Neural cell (in vitro differentiated cells): ENCODE measurements at regions not wholly inside any gene's neighbourhood (a gene's known extent, or its start where the extent isn't known, plus 50 kb on each side); places are given as distances from the start of the nearest gene placed in this dataset.
A peak's percentile ranks its signal among the peaks of the same experiment; 100 is the strongest.

ENCODE experiments used
- CTCF ChIP-seq: fragments of 450-650 bp; IDR thresholded peaks from 2 replicates; pipeline ENCODE4 v1.5.1; 2014; ENCODE audit warnings: antibody characterized with exemption, mild to moderate bottlenecking, moderate library complexity; ENCODE audit not compliant: poor library complexity, severe bottlenecking
- EP300 ChIP-seq: fragments of 450-650 bp; conservative IDR thresholded peaks from 2 replicates; pipeline ENCODE4 v1.6.1; 2014; ENCODE audit warnings: antibody characterized with exemption, mild to moderate bottlenecking, moderate library complexity; ENCODE audit not compliant: poor library complexity, severe bottlenecking
- MXI1 ChIP-seq: fragments of 450-650 bp; conservative IDR thresholded peaks from 2 replicates; pipeline ENCODE4 v1.6.1; 2014; ENCODE audit warnings: antibody characterized with exemption, mild to moderate bottlenecking; ENCODE audit not compliant: poor library complexity, severe bottlenecking
- POLR2AphosphoS5 ChIP-seq: IDR thresholded peaks from 2 replicates; pipeline ENCODE4 v1.6.1; 2012
- RAD21 ChIP-seq: fragments of 450-650 bp; conservative IDR thresholded peaks from 2 replicates; pipeline ENCODE4 v1.6.1; 2014; ENCODE audit warnings: antibody characterized with exemption, mild to moderate bottlenecking, moderate library complexity
- TAF1 ChIP-seq: IDR thresholded peaks from 2 replicates; pipeline ENCODE4 v1.6.1; 2012; ENCODE audit warnings: low read depth
- TF ChIP-seq, protein P1 (sequence below): IDR thresholded peaks from 2 replicates; pipeline ENCODE4 v1.6.1; 2012; ENCODE audit warnings: borderline replicate concordance

GRCh38 chr18:72637721-72638120 is 93.6 kb upstream of the CBLN2 start:
- TF ChIP-seq EP300: peak; percentile 74
- TF ChIP-seq CTCF: no peak
- TF ChIP-seq RAD21: no peak
- no peak for TF ChIP-seq POLR2AphosphoS5
- TF ChIP-seq MXI1: no peak
- TF ChIP-seq, protein P1, sequence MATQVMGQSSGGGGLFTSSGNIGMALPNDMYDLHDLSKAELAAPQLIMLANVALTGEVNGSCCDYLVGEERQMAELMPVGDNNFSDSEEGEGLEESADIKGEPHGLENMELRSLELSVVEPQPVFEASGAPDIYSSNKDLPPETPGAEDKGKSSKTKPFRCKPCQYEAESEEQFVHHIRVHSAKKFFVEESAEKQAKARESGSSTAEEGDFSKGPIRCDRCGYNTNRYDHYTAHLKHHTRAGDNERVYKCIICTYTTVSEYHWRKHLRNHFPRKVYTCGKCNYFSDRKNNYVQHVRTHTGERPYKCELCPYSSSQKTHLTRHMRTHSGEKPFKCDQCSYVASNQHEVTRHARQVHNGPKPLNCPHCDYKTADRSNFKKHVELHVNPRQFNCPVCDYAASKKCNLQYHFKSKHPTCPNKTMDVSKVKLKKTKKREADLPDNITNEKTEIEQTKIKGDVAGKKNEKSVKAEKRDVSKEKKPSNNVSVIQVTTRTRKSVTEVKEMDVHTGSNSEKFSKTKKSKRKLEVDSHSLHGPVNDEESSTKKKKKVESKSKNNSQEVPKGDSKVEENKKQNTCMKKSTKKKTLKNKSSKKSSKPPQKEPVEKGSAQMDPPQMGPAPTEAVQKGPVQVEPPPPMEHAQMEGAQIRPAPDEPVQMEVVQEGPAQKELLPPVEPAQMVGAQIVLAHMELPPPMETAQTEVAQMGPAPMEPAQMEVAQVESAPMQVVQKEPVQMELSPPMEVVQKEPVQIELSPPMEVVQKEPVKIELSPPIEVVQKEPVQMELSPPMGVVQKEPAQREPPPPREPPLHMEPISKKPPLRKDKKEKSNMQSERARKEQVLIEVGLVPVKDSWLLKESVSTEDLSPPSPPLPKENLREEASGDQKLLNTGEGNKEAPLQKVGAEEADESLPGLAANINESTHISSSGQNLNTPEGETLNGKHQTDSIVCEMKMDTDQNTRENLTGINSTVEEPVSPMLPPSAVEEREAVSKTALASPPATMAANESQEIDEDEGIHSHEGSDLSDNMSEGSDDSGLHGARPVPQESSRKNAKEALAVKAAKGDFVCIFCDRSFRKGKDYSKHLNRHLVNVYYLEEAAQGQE: no peak
- TF ChIP-seq TAF1: no peak
